Thymus (tissue), 11 donors: ENCODE measurements at regions not wholly inside any gene's neighbourhood (a gene's known extent, or its start where the extent isn't known, plus 50 kb on each side); places are given as distances from the start of the nearest gene placed in this dataset.

ENCODE experiments used
- DNase-seq, 9 donors: peaks; one replicate each; pipeline ENCODE4 v3.0.0-alpha.2; 2013; ENCODE audit warnings: low spot score in 9 of 9, low read depth in 6 of 9, missing footprints in 1 of 9
- H3K27ac ChIP-seq, 2 donors: one replicate each; pipeline ENCODE4 v1.5.1; 2013; ENCODE audit warnings: control low read depth in 1 of 2, low read depth in 1 of 2, low read length in 1 of 2, mild to moderate bottlenecking in 1 of 2, moderate library complexity in 1 of 2
- H3K27me3 ChIP-seq, 2 donors: one replicate each; pipeline ENCODE4 v1.5.1; 2013; ENCODE audit warnings: low read length in 1 of 2; ENCODE audit not compliant: control insufficient read depth in 2 of 2, insufficient read depth in 1 of 2
- H3K36me3 ChIP-seq, 2 donors: one replicate each; pipeline ENCODE4 v1.5.1; 2013; ENCODE audit warnings: low read length in 1 of 2, mild to moderate bottlenecking in 1 of 2, moderate library complexity in 1 of 2; ENCODE audit not compliant: control insufficient read depth in 2 of 2, insufficient read depth in 2 of 2
- H3K4me1 ChIP-seq, 2 donors: one replicate each; pipeline ENCODE4 v1.5.1; 2013; ENCODE audit warnings: low read length in 2 of 2; ENCODE audit not compliant: control insufficient read depth in 2 of 2, insufficient read depth in 2 of 2
- H3K4me3 ChIP-seq, 2 donors: one replicate each; pipeline ENCODE4 v1.5.1; 2013; ENCODE audit warnings: low read length in 2 of 2, control low read depth in 1 of 2, mild to moderate bottlenecking in 1 of 2
- H3K9me3 ChIP-seq, 2 donors: one replicate each; pipeline ENCODE4 v1.5.1; 2013; ENCODE audit warnings: low read length in 1 of 2, mild to moderate bottlenecking in 1 of 2; ENCODE audit not compliant: control insufficient read depth in 2 of 2, insufficient read depth in 1 of 2
- WGBS: extraction: QIAGEN DNeasy Blood & Tissue Kit; methylation state at CpG from one replicate; pipeline ENCODE4 v1.1.7; 2013; 5-methylcytosine and 5-hydroxymethylcytosine counted together
- donor health status: healthy.

DNA sequence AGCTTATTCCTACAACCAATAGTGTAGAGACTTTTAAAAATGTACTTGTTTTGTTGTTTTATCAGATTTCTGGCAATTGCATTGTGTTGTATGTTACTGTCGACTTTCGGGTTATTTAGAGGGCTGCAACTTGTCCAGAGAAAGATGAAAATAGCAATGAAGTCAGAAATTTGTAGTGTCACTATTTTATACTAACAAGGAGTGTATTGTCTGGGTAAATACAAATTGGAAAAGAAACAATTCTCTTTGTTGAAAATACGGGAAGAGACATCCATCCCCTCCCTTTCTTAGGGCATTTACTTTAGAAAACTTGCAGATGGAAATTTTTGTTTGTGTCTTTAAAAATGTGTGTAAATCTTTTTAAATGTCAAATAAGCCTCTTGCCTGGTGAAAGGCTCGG, 792.0 kb downstream of the PCDH18 start:
- Histone ChIP-seq H3K4me3 (no peak overlapping the region), H3K36me3 (no peaks in the 10 kb centered on the region), H3K4me1 (no peaks in the 10 kb centered on the region), H3K27ac (no peak overlapping the region), H3K27me3 (no peaks in the 10 kb centered on the region), H3K9me3 (no peaks in the 10 kb centered on the region)
- DNase-seq: no peak
- 86% methylated on average over 4 of the region's 4 CpGs for WGBS

GRCh38 chr4:136737066-136737465, 795.2 kb downstream of the PCDH18 start:
- no peaks in the 10 kb centered on the region for H3K9me3 ChIP-seq
- H3K27me3 ChIP-seq: no peaks in the 10 kb centered on the region
- H3K4me3 ChIP-seq: no peak overlapping the region
- H3K27ac ChIP-seq: no peak overlapping the region
- no peaks in the 10 kb centered on the region for H3K4me1 ChIP-seq
- H3K36me3 ChIP-seq: no peaks in the 10 kb centered on the region
- no peak for DNase-seq

DNA sequence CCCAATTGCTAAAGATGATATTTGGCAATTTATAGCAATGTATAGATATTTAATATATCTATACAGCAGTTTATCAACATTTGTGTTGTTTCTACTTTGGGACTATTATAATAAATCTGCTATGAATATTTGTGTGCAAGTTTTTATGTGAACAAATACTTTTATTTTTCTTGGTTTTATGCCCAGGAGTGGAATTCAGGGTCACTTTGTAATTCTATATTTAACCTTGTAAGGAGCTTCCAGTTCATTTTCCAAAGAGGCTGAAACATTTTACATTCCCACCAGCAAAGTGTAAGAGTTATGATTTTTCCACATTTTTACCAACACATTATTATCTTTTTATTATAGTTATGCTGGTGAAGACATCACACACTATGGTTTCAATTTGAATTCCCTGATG, 801.3 kb downstream of the PCDH18 start:
- Histone ChIP-seq H3K9me3 (no peaks in the 10 kb centered on the region), H3K4me3 (no peak overlapping the region), H3K4me1 (no peaks in the 10 kb centered on the region)

GRCh38 chr4:136725286-136726081, 806.8 kb downstream of the PCDH18 start:
- no peak overlapping the region for H3K27ac ChIP-seq
- H3K4me1 ChIP-seq: no peaks in the 10 kb centered on the region
- 86% methylated on average over 4 of the region's 4 CpGs for WGBS
- no peaks in the 10 kb centered on the region for H3K36me3 ChIP-seq
- no peaks in the 10 kb centered on the region for H3K9me3 ChIP-seq
- no peaks in the 10 kb centered on the region for H3K27me3 ChIP-seq
- H3K4me3 ChIP-seq: no peak overlapping the region
- DNase-seq: no peak

More for the DNA sequence above, 801.3 kb downstream of the PCDH18 start:
- no peak for DNase-seq
- Histone ChIP-seq H3K36me3 (no peaks in the 10 kb centered on the region), H3K27me3 (no peaks in the 10 kb centered on the region), H3K27ac (no peak overlapping the region)

DNA sequence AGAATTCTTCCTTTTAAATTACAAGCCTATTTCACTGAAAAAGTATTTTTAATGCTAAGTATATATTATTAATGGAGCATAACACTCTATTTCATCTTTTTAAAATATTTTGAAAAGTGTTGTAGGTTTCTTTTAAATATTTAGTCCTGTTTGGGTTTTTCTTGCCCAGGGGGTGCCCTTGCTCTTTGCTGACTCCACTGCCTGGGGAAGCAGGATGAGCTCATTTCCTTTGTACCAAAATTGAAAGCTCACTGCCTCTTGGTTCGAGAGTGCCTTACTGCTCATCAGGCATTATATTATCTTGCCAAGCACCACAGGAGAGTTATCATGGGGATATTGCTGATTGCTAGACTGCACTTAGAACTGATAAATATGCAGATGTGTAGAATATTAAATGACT, 819.2 kb downstream of the PCDH18 start:
- Histone ChIP-seq H3K27me3 (no peaks in the 10 kb centered on the region), H3K36me3 (no peaks in the 10 kb centered on the region), H3K4me3 (no peak overlapping the region), H3K4me1 (no peaks in the 10 kb centered on the region), H3K27ac (no peak overlapping the region), H3K9me3 (peaks cover 0 to 4% of the 10 kb centered on the region in 2 donors)
- WGBS: 3% methylated on average over 1 of the region's 1 CpG
- no peak for DNase-seq

GRCh38 chr4:136709897-136710296, 822.4 kb downstream of the PCDH18 start:
- Histone ChIP-seq H3K4me1 (no peaks in the 10 kb centered on the region), H3K9me3 (no peaks in the 10 kb centered on the region), H3K36me3 (no peaks in the 10 kb centered on the region), H3K4me3 (no peak overlapping the region), H3K27me3 (no peaks in the 10 kb centered on the region), H3K27ac (no peak overlapping the region)
- 97% methylated on average over 1 of the region's 1 CpG for WGBS
- no peak for DNase-seq

GRCh38 chr4:136706942-136707341, 825.4 kb downstream of the PCDH18 start:
- Histone ChIP-seq H3K27me3 (no peaks in the 10 kb centered on the region), H3K4me1 (no peaks in the 10 kb centered on the region), H3K4me3 (no peak overlapping the region), H3K36me3 (no peaks in the 10 kb centered on the region), H3K9me3 (no peaks in the 10 kb centered on the region), H3K27ac (no peak overlapping the region)
- 95% methylated on average over 7 of the region's 7 CpGs for WGBS
- DNase-seq: no peak

- Histone ChIP-seq H3K9me3 (no peaks in the 10 kb centered on the region), H3K4me3 (no peak overlapping the region), H3K27ac (no peak overlapping the region), H3K27me3 (no peaks in the 10 kb centered on the region), H3K36me3 (no peaks in the 10 kb centered on the region), H3K4me1 (no peaks in the 10 kb centered on the region)
- 84% methylated on average over 3 of the region's 3 CpGs for WGBS
- DNase-seq: no peak
Measured at GRCh38 chr4:136699905-136700304, 832.4 kb downstream of the PCDH18 start.

GRCh38 chr4:136691607-136692006, 840.7 kb downstream of the PCDH18 start:
- Histone ChIP-seq H3K4me3 (no peak overlapping the region), H3K36me3 (no peaks in the 10 kb centered on the region), H3K9me3 (no peaks in the 10 kb centered on the region), H3K27me3 (no peaks in the 10 kb centered on the region), H3K4me1 (no peaks in the 10 kb centered on the region), H3K27ac (no peak overlapping the region)
- no peak for DNase-seq
- 90% methylated on average over 3 of the region's 3 CpGs for WGBS
